Medulla oblongata (tissue), 1 donor: ENCODE measurements at regions not wholly inside any gene's neighbourhood (a gene's known extent, or its start where the extent isn't known, plus 50 kb on each side); places are given as distances from the start of the nearest gene placed in this dataset.
"Not testable (repeated sequence)": the region's sequence is repeated elsewhere in the genome, so short reads cannot be mapped to it uniquely, and the experiment has no call there.

Source experiments
- DNase-seq: peaks from one replicate; pipeline ENCODE4 v3.0.0-alpha.2; 2015; ENCODE audit errors: extremely low spot score

DNA sequence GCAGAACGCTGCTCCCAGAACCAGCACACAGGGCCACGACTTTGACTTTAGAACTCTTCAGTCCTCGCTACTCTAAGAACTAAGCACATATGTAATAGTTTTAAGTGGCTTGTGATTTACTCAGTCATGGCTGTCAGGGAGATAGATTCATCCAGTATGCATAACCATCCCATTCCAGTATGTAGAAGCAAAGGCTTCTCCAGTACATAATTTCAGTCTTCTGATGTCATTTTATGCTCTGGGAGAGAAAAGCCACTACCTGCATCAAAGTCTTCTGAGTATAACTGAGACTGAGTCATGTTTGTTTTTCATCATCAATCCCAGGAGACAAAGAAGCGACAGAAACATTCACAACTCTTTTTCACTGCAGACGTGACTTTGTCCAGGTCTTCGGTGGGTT, 885.7 kb downstream of the PLA2G4A start:
- DNase-seq: no peak

DNA sequence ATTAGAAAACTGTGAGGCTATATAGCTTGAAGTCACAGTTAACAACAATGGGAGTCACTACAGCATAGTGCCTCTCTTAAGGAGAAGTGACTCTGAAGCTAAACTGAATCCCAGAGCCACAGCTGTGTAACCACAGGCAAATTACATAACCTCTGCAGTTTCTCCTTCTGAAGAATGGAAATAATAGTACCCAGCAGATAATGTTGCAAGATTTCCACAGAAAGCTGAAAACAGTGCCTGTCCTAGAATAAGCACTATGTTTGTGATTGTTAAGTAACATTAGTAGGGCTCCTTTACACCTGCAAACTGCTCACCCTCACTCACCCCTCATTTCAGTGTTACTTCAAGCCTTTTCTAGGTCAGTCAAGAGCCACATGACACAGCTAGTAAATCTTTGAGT, 886.7 kb downstream of the PLA2G4A start:
- DNase-seq: no peak

DNA sequence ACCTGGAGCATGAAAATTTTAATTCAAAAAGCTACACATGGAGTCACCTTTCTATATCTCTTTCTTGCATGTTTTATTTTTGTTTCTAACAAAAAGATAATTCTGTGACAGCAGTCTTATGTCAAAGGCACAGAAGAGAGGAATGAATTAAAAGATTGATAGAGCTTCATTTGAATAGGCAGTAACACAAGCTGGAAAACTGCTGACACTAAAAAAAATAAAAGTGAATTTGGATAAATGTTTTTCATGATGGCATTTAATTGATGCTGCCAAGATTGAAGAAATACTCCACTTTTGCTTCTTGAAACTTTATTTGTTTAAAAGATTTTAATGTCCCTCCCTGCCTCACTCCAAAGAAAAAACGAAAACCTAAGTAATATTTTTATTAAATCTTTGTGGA, 887.4 kb downstream of the PLA2G4A start:
- no peak for DNase-seq

DNA sequence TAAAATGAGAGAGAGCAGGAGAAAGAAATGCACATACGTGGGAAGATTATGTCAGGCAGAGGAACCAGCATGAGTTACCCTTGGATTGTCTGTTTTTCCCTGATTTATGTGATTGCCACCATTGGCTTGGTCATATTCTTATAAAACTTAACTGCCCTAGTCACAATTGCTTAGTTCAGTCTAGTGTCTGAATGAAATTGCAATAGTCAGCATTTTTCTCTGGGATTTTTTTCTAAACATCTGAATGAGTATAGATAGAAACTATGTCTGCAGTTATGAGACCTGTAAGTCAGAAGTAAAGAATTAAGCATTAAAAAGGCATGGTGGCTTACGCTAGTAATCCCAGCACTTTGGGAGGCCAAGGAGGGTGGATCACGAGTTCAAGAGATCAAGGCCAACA, 889.8 kb downstream of the PLA2G4A start:
- no peak for DNase-seq

DNA sequence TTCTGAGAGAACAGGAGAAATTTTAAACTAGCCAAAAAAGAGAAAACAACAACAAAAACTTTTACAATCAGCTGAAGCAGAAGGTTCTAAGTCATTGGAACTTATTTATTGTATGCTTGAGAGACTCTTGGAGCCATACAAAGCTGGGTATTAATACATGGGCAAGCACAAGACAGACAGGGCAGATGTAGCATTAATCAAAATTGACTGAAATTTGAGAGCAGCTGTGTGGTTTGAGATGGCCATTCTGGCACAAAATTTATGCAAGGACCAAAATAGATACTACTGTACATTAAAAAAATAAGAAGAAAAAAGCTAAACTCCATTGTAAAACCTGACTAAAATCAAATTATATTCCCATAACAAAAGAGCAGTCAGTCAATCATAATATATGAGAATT, 892.5 kb downstream of the PLA2G4A start:
- DNase-seq: no peak

DNA sequence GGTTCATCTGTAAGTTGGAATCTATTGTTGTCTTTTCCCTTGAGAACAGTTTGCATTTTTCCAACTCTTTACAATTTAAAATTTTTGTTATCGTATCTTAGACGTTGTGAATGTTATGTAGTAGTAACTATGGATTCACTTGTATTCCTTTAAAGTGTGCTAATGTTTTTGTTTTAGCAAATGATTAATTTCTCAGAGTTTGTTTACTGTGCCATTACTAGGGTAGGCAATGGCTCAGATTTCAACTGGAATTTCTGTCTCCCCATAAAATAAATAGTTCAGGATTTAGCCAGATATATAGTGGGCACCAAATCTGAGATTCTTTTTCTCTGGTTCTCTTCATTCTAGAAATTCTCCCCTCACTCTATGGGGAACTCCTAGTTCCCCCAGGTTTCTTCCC, 896.5 kb downstream of the PLA2G4A start:
- DNase-seq: no peak

DNA sequence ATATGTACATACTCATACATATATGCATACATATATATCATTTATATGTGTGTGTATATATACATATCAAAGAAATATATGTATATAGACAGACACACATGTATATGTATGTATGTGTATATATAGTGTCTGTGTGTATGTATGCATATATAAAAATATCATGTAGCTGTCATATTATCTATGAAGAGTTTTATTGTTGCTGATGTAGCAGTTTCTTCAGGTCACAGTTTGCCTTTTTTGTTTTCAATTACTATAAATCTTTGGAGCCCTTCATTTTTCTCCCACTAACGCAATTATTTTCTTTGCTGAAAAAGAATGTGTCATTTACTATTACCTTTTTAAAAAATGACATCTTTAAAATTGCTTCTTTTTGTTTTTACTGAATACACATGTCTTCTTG, 904.5 kb downstream of the PLA2G4A start:
- DNase-seq: no peak

DNA sequence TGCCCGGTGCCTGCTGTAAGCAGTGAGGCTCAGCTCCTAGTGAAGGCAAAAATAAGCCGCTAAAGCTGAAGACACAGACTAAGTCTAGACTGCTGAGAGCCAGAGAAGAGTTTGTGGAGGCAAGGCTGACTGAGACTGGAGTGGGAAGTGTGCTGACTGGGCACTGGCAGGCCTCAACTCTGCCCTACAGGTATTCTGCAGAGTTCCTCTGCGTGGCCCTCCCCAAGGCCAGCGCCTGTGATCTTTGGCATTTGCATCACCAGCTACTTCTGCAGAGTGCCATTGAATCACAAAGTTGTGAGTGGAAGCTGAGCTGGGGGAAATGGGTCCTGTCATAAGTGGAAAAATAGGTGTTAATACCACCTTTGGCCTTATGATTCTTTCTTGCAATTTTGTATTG, 905.7 kb downstream of the PLA2G4A start:
- no peak for DNase-seq

DNA sequence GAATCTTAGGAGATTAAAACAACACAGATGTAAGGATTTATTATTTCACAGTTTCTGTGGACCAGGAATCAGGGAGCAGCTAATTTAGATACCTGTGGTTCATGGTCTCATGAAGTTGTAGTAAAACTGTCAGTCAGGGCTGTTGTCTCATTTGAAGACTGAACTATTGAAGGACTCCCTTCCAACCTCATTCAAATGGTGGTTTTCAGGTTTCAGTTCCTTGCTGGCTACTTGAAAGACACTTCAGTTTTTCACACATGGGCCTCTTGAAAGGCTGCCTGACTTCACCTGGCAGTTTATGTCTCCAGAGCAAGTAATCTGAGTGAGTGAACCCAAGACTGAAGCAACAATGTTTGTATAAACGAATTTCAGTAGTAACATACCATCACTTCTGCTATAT, 915.9 kb downstream of the PLA2G4A start:
- no peak for DNase-seq

DNA sequence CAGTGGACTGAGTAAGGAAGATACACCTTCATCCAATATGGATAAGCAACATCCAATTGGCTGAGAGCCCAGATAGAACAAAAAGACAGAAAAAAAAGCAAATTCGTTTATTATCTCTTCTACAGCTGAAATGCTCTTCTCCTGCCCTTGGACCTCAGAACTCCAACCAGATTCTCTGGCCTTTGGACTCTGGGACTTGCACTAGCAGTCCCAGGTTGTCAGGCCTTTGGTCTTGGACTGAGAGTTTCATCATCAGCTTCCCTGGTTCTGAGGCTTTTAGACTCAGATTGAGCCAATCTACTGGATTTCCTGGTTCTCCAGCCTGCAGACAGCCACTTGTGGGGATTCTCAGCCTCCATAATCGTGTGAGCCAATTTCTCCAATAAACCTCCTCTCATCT, 926.8 kb downstream of the PLA2G4A start:
- no peak for DNase-seq

DNA sequence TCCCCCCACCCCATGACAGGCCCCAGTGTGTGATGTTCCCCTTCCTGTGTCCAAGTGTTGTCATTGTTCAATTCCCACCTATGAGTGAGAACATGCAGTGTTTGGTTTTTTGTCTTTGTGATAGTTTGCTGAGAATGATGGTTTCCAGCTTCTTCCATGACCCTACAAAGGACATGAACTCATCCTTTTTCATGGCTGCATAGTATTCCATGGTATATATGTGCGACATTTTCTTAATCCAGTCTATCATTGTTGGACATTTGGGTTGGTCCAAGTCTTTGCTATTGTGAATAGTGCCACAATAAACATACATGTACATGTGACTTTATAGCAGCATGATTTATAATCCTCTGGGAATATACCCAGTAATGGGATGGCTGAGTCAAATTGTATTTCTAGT, 927.9 kb downstream of the PLA2G4A start:
- not testable (repeated sequence) for DNase-seq

DNA sequence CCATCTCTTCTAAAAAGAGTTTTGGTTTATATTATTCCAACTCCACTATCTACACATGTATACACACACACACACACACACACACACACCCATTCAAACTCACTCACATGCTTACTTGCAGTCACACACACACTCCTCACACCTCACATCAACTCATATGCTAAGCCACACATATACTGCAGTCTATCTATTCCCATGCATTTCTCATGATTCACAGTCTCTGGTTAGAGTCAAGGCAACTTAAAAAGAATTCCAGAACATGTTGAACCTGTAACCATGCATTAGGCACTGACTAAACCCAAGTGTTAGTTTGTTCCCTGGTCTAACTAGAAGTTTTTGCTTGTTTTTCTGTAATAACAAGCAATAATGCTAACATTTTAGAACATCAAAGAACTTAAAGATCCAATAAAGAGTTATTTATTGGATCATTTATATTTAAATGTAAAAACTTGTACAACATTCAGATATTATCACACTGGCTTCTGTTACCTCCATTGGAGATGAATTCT, 931.1 kb downstream of the PLA2G4A start:
- no peak for DNase-seq

DNA sequence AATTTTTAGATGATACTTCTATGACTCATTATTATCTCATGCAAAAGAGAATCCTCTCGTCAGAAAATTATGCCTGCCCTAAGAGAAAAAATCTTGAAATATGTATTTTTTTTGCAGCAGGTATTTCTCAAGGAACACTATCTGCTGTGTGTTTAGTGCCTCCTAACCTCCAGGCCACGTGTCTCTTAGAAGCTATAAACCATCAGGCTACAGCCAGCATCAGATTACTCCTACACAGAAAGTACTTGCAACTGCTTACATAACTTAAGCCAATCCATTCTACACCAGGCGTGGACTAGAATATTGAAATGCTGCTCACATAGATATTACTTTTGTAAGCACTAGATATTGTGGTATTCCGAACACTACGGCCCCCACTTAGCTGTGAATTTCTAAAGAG, 933.4 kb downstream of the PLA2G4A start:
- no peak for DNase-seq

DNA sequence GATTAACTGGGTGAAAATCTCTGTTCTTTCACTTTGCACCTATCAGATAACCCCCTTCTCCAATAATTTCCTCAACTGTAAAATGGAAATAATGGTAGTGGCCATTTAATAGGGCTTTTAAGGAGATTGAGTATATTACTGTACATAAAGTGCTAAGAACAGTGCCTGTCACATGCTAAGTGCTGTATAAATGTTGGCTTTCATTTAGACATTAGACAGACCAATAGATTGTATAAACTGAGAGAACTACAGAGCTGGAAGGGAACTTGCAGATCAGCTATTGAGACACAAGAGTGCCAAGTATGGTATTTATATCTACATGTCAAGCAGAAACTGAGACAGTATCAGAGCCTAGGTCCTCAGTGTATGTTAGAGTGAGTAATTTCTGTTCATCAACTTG, 934.7 kb downstream of the PLA2G4A start:
- no peak for DNase-seq

DNA sequence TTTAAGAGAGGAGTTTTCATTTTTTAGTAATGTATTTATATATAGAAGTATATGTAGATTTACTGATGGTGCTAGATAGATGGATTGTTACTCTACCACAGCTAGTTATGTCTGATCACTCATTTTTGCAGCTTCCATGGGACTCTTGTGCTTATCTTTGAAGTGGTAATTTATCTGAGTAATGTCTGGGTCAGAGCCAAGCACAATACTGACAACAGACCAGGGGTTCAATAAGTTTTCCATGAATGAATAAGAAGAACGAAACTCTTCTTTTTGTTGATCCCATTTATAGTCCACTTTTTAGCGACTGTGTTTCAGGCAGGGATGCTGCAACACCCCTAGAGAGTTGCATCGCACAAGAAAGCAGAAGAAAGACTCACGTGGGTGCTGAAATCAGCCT, 935.2 kb downstream of the PLA2G4A start:
- no peak for DNase-seq

DNA sequence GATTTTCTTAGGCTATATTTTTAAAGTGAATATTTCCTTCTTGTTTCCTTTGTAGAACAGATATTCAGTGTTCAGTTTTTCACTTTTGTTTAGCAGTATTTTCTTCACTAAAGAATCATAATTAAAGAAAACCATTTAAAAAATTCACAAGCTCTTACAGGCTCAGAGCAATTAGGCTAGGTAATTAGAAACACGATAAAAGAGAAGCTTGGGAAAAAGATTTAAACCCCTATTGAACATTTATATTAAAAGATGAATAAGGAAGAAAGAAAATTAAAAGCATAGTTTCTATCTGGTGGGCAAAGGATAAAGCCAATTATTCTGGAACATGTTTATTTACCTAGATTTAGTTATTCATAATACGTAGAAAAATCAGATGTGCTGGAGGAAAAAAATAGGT, 942.6 kb downstream of the PLA2G4A start:
- DNase-seq: no peak

DNA sequence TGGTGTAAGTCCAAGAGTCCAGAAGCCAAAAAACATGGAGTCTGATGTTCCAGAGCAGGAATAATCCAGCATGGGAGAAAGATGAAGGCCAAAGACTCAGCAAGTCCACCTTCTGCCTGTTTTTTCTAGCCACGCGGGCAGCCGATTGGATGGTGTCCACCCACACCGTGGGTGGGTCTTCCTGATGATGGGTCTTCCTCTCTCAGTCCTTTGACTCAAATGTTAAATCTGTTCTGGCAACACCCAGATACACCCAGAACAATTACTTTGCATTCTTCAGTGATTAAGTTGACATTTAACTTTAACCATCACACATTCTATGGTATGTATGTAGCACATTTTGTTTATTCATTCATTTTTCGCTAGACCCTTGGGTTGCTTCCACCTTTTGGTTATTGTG, 944.4 kb downstream of the PLA2G4A start:
- DNase-seq: no peak

DNA sequence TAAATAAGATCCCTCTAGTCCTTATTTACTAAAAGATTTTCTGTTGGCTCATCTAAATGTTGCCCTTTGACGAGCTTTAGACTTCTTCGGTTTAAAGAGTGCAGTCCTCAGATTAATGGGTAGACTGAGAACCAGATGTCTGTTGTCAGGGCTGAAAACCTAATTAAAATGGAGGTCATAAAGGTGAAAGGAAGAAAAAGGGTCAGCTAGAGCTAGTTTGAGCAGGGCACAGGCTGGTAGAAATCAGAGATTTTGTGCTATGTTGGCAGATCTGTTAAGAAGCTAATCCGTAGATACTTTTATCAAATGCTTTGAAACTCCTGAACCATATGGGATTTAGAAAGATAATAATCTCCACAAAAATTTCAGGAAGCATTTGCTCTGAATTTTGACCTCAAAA, 959.0 kb downstream of the PLA2G4A start:
- no peak for DNase-seq

DNA sequence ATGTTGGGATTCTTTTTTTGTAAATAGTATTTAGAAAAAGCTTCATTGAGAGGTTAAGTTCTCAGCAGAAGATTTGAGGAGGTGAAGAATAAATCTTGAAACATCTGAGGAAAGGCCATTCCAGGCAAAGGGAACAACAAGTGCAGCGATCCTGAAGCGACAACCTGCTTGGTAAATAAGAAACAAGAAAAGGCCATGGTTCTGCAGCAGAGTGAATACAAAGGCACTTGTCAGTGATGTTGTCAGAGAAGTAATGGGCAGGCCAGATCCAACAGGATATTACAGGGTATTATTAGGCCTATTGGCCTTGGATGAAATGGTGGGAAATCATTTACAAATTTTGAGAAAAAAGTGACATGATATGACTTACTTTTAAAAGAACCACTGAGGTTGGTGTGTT, 960.0 kb downstream of the PLA2G4A start:
- DNase-seq: no peak

DNA sequence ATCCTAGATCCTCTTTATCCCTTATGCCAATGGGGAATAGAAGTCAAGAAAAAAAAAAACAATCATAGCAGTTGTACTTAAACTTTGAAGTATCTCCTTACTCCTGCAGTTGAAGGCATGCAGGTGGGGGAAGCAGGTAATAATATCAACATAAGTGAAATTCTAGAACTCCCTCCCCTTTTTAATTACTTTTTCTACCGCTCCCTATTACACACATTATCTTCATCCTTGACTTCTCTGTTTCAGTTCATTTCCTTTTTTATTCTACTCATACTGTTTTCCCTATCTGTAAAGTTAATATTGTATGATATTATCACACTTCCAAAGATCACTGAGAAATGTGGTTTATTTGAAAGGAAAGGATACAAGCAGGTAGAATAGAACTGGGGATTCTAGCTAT, 962.0 kb downstream of the PLA2G4A start:
- DNase-seq: no peak

DNA sequence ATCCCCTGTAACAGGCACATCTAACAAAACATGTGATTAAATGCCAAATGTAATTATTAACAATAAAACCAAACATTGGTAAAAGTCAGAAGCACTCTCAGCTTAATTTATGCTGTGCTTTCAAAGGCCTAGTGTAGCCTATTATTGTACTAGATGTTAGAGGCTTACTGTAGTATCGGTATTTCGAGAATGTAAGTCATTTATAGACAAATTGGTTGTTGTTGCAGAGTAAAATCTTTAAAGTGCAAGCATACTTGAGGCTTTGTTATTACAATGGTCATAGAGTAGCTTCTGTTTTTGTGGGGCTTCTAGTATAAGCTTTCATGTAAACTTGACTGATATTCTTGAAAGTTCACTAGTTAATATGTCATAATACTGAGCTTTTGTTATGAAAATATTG, 965.8 kb downstream of the PLA2G4A start:
- DNase-seq: no peak

DNA sequence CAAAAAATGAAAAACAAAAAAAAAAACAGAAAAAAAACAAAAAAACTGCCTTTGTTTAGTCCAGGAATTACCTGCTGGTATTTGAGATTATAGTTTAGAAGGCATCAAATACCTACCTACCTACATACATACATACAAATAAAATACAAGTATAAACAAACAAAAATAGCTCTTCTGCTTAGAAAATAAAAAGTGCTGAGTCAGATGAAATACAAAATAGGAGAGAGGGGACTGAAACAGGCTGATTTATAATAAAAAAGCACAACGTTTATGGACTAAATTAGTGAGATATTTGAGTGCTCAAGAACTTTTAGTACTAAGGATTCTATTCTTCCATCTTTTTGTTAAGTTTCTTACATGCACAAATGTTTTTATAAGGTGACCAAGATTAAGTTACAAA, 980.8 kb downstream of the PLA2G4A start:
- DNase-seq: no peak

DNA sequence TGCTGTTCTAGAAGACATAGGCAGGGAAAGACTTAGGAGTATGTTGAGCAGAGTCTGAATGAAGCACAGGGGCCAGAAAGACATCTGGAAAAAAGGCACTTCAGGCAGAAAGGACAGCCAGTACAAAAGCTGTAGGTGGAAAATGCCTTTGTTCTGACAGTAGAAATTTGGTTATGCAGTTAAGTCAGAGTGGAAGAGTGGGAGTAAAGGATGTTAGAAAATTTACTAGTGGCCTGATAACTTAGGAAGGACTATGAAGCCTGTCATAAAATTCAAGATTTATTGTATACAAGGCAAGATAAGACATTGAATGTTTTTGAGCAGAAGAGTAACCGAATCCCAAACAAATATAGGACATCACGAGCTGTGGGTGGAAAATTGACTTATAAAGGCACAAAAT, 987.9 kb downstream of the PLA2G4A start:
- no peak for DNase-seq

DNA sequence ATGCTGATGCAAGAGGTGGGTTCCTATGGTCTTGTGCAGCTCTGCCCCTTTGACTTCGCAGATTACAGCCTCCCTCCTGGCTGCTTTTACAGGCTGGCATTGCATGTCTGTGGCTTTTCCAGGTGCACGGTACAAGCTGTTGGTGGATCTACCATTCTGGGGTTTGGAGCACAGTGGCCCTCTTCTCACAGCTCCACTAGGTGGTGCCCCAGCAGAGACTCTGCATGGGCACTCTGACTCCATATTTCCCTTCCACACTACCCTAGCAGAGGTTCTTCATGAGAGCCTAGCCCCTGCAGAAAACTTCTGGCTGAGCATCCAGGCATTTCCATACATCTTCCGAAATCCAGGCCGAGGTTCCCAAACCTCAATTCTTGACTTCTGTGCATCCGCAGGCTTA, 989.0 kb downstream of the PLA2G4A start:
- DNase-seq: no peak

DNA sequence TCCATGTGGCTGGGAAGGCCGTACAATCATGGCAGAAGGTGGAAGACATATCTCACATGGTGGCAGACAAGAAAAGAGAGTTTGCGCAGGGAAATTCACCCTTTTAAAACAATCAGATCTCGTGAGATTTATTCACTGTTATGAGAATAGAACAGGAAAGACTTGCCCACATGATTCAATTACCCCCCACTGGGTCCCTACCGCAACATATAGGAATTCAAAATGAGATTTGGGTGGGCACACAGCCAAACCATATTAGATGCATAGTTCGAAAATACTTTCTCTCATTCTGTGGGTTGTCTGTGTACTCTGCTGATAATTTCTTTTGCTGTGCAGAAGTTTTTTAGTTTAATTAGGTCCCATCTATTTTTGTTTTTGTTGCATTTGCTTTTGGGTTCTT, 990.3 kb downstream of the PLA2G4A start:
- no peak for DNase-seq
